ENCODE measurements at regions not wholly inside any gene's neighbourhood (a gene's known extent, or its start where the extent isn't known, plus 50 kb on each side); places are given as distances from the start of the nearest gene placed in this dataset.
A peak's percentile ranks its signal among the peaks of the same experiment; 100 is the strongest.
"Not testable (repeated sequence)": the region's sequence is repeated elsewhere in the genome, so short reads cannot be mapped to it uniquely, and the experiment has no call there.

GRCh38 chrX:127708155-127708554, 344.0 kb downstream of the ACTRT1 start:
- no peaks in the 10 kb centered on the region for H3K4me1 ChIP-seq (ENCODE audit: control insufficient read depth, insufficient read depth, low read length)

DNA sequence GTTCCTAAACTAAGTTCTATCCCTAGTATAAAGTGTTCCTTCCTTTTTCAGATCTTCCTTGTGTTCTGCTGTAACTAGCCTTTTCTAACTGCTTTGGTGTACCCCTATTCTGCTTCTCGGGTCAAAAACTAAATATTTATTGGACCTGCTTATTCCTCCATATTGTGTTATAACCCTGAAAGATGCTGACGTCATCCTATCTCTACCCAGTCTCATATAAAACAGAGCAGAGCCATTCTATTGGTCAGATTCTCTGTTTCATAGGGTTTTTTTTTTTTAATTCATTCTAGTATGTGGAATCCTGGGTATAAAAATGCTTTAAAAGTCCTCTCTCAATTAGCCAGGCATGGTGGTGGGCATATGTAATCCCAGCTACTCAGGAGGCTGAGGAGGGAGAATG, 349.7 kb downstream of the ACTRT1 start:
- no peak overlapping the region for H3K27ac ChIP-seq (ENCODE audit: extremely low read depth, low read depth, low read length)
- no peaks in the 10 kb centered on the region for H3K9me3 ChIP-seq (ENCODE audit: control insufficient read depth, insufficient read depth, low read depth, low read length)
- H3K4me3 ChIP-seq (ENCODE audit: low read depth, low read length): no peak overlapping the region
- CTCF ChIA-PET: no interaction called here
- no peaks in the 10 kb centered on the region for H3K36me3 ChIP-seq (ENCODE audit: control insufficient read depth in 2 of 2, insufficient read depth in 1 of 2, low read length in 2 of 2)
- peak; percentile 27; the same call in 1 of the 2 replicates for TF ChIP-seq ATF2 (tag by site-specific recombination; IDR thresholded peaks at IDR 0.05; ENCODE audit: low read depth)
- TF ChIP-seq ZBTB6 (tag by site-specific recombination; IDR thresholded peaks at IDR 0.05): no peak
- TF ChIP-seq ZBTB8A (tag by site-specific recombination; IDR thresholded peaks at IDR 0.05): no peak
- no peak for TF ChIP-seq REST (tag by site-specific recombination; IDR thresholded peaks at IDR 0.05)
- TF ChIP-seq ZNF549 (tag by site-specific recombination; IDR thresholded peaks at IDR 0.05): no peak
- H3K4me1 ChIP-seq (ENCODE audit: control insufficient read depth, insufficient read depth, low read length): no peaks in the 10 kb centered on the region
- POLR2A ChIA-PET: no interaction called here

More at GRCh38 chrX:127708155-127708554, 344.0 kb downstream of the ACTRT1 start:
- ChIA-PET POLR2A (interaction anchor here (0.5 kb wide), 1 partner anchor 718 kb away, joined by 4 read pairs; no protein-coding TSS in a partner anchor), CTCF (no interaction called here)
- TF ChIP-seq ZNF544 (tag by site-specific recombination; IDR thresholded peaks at IDR 0.05): no peak
- no peak for TF ChIP-seq IKZF3 (tag by site-specific recombination; IDR thresholded peaks at IDR 0.05)
- TF ChIP-seq PRDM10 (tag by site-specific recombination; IDR thresholded peaks at IDR 0.05): no peak
- no peak for TF ChIP-seq ZNF266 (tag by site-specific recombination; IDR thresholded peaks at IDR 0.05; ENCODE audit: low read depth)
- TF ChIP-seq ZNF76 (tag by site-specific recombination; IDR thresholded peaks at IDR 0.05; ENCODE audit: borderline replicate concordance, low read depth): no peak
- TF ChIP-seq ZNF23 (tag by site-specific recombination; IDR thresholded peaks at IDR 0.05; ENCODE audit: borderline replicate concordance): no peak
- TF ChIP-seq, protein P1, sequence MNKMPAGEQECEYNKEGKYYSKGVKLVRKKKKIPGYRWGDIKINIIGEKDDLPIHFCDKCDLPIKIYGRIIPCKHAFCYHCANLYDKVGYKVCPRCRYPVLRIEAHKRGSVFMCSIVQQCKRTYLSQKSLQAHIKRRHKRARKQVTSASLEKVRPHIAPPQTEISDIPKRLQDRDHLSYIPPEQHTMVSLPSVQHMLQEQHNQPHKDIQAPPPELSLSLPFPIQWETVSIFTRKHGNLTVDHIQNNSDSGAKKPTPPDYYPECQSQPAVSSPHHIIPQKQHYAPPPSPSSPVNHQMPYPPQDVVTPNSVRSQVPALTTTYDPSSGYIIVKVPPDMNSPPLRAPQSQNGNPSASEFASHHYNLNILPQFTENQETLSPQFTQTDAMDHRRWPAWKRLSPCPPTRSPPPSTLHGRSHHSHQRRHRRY (tag by site-specific recombination; IDR thresholded peaks at IDR 0.05): no peak
- TF ChIP-seq ZNF223 (tag by site-specific recombination; IDR thresholded peaks at IDR 0.05): no peak
- no peak for TF ChIP-seq ZSCAN18 (tag by site-specific recombination; IDR thresholded peaks at IDR 0.05)
- Histone ChIP-seq H3K27ac (ENCODE audit: extremely low read depth, low read depth, low read length) (no peak overlapping the region), H3K9me3 (ENCODE audit: control insufficient read depth, insufficient read depth, low read depth, low read length) (no peaks in the 10 kb centered on the region; the same call in 1 of the 2 replicates), H3K36me3 (ENCODE audit: control insufficient read depth in 2 of 2, insufficient read depth in 1 of 2, low read length in 2 of 2) (no peaks in the 10 kb centered on the region), H3K4me3 (ENCODE audit: low read depth, low read length) (no peak overlapping the region)

- H3K4me1 ChIP-seq (ENCODE audit: control insufficient read depth, insufficient read depth, low read length); H3K27ac ChIP-seq (ENCODE audit: extremely low read depth, low read depth, low read length); H3K9me3 ChIP-seq (ENCODE audit: control insufficient read depth, insufficient read depth, low read depth, low read length); CTCF ChIA-PET; H3K36me3 ChIP-seq (ENCODE audit: control insufficient read depth in 2 of 2, insufficient read depth in 1 of 2, low read length in 2 of 2); H3K4me3 ChIP-seq (ENCODE audit: low read depth, low read length); POLR2A ChIA-PET: not testable (repeated sequence)
These were observed 389.3 kb downstream of the ACTRT1 start for GRCh38 chrX:127662942-127663341.
